HG02870 (cell line): ENCODE measurements at regions not wholly inside any gene's neighbourhood (a gene's known extent, or its start where the extent isn't known, plus 50 kb on each side); places are given as distances from the start of the nearest gene placed in this dataset.

Source experiments
- ATAC-seq: cut with Tn5 transposase; IDR thresholded peaks from one replicate; pipeline ENCODE4 v1.9.1; 2021; ENCODE audit warnings: mild to moderate bottlenecking, moderate library complexity; ENCODE audit not compliant: unreplicated experiment

DNA sequence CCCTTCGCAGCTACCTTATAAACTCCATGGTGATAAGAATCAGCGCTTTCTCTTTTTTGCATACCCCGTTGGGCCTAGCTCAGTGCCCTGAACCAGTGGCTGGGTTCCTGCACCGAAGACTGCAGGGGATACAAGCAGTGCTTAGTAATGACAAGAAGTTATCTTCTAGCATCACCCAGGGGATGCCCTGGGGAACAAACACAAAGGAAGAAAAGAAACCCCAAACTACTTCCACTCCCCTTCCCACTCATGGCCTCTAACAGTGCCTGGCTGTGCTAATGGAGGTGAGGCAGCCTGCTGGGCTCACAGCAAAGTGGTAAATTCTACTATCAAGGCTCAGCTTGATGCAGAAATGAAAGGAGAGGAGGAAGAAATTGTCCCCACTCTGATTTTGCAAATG lies 314.7 kb downstream of the TXNL1 start:
- no peak for ATAC-seq

DNA sequence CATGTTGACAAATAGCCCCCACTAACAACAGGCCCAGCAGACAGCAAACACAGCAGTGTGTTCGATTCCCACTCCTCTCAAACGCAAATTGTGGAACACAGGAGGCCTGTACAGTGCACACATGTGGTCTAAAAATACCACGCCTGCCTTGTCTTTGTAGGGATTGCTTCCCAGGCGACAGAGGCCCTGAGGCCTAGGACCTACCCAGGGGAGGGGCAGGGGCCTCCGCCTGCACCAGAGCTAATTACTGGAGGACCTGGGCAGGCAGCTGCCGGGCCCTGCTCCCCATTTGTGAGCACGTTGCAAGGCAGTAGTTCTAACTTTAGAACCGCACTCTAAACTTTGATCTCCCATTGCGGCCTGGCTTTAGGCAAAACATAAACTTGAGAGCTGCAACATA lies 316.0 kb downstream of the TXNL1 start:
- no peak for ATAC-seq

DNA sequence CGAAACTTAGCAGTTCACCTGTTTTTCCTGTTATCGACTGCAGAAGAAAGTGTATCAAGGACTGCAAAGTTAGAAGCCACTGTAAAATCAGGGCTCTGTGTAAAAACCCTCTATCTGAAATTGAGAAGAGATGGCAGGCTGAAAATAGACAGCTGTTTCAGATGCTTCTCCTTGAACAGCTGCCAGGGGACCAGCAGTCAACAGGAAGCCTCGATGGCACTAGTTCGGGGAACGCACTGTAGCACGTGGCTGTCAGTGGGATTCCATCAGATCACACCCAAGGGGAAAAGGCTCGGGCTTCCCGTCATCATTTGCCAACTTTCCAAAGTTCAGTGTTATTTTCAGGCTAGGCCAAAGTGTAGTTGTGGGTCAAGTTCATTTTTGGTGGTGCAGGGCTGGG lies 316.9 kb downstream of the TXNL1 start:
- ATAC-seq = no peak

DNA sequence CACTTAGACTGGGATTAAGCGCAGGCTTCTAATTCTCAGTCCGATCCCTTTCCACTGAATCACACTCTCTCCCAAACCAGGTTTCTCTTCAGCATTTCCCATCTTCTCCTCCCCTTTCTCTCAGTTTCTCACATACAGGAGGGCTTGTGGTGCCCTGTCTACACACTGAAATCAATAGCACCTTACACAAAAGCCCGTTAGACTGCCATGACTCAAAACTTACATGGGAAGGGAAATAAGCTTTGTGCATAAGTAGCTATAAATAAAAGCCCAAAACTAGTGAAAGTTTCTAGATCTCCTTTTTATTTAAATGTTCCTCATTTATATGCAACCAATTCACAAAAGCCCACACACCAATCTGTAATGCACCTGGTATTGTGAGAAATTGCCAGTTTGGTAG lies 318.4 kb downstream of the TXNL1 start:
- peak; percentile 65 for ATAC-seq

DNA sequence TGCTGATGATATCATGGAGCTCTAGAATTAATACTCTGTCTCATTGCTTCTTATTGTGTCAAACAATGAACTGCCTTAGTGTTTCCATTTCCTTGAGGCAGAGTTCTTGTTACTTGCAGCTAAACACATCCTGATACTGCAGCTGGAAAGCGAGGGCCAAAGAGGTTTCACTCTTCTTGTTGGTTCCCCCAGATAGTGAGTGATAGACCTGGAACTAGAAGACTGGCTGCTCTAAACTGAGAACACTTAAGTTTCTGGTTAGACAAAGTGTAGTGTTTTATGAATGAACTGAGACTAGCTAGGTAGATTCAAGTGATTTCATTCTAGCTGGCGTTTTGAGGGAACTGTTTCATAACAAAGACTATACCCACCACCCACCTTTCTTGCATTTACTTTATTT lies 321.7 kb downstream of the TXNL1 start:
- ATAC-seq = peak; percentile 39

DNA sequence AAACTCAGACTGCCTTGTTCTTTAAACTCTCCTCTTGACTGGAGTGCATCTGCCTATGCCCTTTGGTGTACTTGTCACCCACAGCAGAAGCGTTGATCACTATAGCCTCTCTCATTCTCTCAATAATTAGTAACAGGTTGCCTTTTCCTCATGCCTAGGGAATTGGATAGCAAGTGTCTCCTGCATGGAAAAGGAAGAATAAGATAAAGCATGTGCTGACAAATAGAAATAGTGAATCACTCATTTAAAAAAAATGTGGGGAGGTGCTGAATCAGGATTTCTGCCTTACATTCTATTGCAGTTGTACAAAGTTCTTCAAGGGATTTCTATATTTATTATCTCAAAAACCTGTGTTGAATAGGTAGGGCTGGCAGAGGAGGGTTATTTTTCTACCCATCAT lies 323.0 kb downstream of the TXNL1 start:
- ATAC-seq = no peak

DNA sequence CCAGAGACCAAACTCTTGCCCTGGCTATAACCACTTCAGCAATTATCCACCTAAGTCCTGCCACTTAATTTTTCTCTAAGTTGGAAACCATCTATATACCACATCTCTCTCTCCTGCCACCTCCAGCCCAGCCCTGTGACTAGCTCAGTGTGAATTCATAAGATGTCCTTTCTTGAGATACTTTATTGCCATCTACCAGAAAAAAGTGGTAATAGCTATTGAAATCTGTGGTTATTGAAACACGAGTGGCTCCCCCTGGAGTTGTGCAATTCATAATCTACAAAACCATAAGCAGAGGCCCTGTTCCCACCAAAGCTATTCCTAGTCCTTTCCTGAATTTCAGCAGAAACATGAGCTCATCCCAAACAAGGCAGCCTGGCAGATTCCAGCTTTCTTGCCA lies 324.0 kb downstream of the TXNL1 start:
- ATAC-seq = no peak

DNA sequence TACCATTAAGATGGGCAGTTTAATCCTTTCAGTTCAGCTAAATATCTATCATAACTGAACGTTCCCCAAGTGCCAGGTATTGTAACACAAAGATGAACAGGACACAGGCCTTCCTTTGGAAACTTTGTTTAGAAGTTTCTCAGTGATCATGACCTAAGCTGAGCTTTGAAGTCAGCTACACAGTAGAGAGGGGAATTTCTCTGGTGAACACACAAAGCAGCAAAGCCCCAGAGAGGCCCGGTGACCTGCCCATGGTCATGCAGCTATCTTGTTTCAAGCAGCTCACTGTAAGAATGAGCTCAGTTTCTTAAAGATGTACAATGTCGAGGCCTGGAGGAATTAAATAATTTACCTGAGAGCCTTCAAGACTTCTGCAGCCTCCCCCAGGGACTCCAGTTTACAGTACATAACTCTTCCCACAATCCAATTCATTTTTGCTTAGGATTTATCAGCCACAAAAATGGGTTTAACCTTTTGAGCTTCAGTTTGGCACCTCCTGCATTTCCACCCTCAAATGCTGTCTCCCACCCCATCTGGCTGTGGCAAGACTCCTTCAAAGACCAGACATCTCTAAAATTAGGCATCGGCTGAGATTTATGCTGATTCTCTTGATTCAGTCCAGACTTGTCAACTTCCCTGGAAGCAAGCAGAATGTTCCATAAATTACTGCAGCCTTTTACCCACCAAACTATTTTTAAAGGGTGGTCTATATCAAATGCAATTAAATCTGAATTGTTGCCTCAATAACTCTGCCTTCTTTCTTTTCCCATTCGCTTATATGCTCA lies 325.6 kb downstream of the TXNL1 start:
- no peak for ATAC-seq

DNA sequence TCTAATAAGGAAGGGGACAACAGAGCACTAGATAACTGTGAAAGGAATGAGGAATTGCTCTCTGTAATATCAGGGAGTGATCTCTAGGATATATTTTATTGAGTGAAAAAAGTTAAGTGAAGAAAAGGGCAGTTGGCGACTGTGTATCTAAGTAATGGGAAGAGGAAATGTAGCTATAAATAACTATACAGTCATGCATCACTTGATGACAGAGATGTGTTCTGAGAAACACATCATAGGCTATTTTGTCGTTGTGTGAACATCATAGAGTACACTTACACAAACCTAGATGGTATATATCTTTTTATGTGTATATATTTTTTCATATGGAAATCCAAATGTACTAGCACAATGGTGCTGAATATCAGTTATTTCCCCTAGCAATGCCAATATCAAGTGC lies 329.3 kb downstream of the TXNL1 start:
- ATAC-seq = no peak

DNA sequence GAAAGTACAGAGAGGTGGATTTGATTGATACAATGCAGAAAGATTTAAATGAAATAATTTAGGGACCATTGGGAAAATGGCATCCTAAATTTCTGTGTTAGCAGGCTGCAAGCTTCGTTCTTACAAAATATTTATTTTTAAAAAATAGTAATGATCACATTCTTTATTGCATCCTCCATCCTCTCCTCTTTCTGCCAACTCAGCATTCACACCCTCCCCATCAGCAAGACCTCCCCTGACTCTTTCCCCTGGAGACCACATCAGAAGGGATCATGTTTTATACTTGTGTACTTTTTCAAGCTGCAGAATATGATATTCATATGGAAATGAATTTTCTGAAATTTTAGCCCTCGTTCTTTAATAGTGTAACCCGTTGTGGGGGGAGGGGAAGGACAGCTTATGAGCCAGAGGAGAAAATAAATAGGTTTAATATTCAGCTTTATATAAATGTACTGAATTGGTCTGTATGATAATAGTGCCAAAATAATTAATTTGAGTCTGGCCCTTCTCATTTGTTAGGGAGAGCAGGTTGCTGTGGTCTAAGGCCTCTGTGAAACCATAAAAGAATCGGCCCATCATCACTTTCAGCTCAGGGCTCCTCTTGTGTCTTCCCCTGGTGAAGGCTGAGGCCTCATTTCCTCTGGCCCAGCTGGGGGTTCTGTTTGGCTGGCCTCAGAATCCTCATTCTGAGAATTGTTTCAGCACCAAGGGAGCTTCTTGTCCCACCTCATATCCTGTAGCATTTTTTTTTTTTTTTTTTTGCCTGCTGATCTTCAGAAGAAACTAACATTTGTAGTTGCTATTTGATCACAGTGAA lies 330.8 kb downstream of the TXNL1 start:
- no peak for ATAC-seq

DNA sequence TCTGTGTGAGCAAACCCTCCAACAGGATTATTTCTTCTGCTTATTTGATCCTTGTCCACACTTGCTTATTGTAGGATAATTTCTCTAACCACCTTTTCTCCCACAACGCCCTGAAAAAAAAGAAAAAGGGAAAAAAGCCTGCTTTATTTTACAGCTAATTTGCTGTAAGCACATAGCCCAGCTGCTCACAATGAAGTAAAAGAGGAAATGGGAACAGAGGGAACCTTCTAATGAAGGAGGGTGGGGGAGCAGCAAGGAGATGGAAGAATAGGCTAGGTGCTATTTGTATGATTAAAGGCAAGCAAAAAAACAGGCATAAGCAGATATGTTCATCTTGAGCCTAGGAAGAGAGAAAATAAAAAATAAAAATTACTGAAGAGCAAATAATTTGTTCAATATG lies 331.6 kb downstream of the TXNL1 start:
- no peak for ATAC-seq

DNA sequence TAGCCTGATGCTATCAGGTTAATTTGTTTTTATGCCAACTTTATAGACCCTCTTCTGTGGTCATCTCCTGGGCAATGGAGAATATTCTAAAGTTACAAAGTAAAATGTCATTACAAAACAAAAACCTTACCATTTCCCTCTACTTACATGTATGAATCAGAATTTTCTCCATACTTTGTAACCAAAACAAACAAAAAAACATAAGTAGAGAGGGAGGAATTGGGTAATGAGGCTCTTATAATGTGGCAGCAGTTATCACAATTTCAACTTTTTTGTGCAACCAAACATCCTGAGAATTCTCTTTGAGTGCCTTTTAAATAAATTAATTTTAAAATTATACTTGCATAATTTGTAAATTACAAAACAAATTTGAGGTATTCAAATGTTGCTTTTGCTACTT lies 332.8 kb downstream of the TXNL1 start:
- no peak for ATAC-seq

DNA sequence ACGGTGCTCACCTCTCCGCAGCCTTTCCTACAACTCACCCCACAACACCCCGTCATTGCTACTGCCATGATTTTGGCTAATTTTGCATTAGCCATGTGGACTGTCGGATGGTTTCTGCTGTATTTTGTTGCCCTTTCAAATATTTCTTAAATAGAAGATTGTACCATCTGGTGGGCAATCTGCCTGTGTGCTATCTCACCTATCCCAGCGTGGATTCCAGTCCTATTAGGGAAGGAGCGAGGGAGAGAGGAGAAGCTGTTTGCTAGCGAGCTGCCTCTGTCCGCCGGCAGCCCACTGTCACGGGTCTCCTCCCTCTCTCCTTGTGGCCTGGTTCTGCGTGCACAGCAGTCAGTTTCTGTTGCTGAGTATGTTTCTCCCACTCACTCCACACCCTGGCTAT lies 336.2 kb downstream of the TXNL1 start:
- ATAC-seq = no peak

DNA sequence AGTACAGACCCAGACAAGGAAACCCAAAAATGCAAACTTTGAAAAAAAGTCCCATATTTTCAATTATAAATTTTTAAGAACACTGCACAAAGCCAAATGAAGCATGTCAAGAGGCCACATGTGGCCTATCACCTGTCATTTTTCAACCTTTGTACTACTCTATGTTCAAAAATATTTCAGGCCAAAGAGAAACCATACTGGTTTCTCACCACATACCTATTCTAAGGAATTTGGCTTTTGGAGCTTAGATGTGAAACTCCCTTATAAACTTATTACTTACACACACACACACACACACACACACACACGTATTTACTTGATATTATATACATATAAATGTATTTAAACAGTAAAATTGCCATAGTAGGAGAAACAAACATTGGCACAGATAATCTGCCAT lies 338.7 kb downstream of the TXNL1 start:
- ATAC-seq = no peak

DNA sequence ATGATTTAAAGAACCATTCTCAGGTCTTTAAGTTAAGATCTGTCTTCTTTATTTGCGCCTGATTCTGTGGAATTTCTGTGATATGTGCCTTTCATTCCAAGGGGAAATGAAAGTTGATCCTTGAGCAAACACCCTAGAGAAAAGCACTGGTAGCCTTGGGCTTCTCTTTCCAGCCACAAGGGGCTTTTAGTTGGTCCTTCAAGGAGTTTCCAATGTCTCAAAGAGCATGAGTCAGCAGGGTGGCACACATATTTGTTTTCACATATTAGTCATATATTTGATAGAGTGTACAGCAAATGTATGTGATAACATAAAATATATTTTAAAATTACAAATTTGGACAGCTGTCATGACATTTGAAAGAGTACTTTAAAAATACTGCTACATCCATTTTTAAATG lies 339.5 kb downstream of the TXNL1 start:
- no peak for ATAC-seq

DNA sequence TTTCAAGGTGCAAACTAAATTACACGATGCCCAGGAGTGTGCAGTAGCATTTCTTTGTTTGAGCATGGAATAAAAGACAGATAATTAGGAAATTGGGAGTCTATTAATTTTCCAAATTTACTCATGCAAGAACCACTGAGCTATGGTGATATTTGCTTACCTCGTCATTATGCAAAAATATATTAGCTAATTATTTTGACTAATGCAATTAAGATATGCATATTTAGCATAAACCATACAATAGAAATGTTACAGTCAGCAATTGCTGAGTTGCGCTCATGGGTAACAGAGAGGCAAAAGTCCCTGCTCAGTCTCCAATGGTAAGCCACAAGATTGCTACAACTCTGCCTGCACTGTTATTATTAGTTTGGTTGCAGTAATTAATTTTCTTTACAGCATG lies 342.0 kb downstream of the TXNL1 start:
- ATAC-seq = no peak

DNA sequence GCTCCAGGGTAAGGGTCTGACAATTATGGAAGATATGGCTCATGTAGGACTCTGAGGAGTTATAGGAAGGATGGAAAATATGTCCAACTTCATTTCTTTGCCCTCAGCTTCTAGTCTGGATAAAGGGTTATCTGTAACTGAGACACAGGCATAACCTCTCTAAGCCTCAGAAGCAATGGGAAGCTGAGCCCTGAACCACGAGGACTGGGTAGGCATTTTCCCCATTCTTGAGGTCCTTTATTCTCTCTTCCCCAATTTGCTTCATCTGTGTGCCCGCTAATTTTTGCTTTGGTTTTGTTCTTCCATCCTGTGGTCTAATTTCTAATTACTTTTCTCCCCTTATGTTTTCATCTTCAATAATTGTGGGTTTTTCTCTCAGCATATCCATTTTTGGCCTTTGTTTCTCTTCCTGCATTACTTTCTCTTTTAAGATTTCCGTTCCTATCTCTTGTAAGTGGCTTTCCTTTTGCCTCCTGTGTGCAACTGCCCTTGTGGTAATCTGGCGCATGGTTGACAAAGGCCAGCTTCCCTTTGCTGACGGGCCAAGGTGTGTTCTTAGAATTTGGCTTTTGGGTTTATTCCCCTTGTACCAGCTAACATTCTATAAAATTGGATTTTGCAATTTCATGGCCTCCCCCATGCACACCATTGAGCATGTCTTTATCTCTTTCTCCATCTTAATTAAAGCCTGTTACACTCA lies 343.8 kb downstream of the TXNL1 start:
- ATAC-seq = no peak

DNA sequence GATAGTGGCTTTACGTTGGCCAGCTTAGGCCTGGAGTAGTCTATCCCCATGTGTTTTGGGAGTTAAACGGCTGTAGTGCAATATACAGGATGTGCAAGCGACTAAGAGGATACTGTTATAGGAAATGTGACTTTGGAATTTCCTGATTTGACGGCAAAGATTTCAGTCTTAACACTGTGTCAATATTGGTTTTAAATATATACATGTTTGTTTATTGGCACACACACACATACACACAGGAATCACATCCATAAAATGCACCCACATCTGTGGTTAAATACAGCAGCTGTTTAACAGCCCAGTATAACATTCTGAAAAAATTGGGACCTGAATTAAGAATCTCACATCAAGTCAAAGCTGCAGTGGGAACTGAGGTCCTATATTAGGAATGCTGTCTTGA lies 347.1 kb downstream of the TXNL1 start:
- no peak for ATAC-seq

DNA sequence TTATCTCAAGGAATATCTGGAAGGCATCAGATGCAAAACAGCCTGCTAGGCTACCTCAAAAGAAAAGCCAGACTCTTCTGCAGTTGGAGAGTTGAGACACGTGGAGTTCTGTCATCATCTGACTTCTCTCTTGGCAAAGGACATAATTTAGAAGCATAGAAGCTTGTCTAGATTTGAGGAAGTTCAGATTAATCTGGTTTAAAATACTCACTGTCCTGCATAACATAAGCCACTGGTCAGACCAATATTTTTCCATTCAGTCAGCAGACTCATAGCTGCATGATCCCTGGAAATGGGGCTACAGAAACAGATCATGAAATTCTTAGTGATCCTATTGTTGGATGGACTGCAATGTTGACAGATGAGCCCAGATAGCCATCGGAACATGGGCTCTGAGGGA lies 349.0 kb downstream of the TXNL1 start:
- ATAC-seq = no peak

DNA sequence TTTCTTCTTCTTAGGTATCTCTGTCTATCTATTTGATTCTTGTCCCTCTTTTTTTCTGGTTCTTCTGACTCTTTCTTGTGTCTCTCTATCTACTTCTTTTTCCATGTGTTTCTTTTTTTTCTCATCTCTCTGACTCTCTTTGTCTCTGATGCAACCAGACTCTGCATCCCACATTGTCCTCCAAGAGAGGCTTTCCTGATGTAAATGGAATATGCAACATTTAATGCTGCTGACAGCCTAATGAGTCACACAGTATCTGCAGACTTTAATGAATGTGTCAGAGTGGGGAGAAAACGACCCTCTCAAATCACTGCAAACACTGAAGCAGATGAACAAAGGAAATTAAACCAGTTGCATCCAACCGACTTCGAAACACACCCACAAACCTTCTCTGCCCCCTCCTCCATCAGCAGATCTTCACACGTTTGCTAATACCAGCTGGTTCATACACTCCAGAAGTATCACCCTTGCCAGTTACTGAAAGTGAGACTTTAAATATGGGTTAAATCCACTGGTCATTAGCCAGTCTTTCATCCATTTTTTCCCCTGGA lies 351.5 kb downstream of the TXNL1 start:
- ATAC-seq = no peak

DNA sequence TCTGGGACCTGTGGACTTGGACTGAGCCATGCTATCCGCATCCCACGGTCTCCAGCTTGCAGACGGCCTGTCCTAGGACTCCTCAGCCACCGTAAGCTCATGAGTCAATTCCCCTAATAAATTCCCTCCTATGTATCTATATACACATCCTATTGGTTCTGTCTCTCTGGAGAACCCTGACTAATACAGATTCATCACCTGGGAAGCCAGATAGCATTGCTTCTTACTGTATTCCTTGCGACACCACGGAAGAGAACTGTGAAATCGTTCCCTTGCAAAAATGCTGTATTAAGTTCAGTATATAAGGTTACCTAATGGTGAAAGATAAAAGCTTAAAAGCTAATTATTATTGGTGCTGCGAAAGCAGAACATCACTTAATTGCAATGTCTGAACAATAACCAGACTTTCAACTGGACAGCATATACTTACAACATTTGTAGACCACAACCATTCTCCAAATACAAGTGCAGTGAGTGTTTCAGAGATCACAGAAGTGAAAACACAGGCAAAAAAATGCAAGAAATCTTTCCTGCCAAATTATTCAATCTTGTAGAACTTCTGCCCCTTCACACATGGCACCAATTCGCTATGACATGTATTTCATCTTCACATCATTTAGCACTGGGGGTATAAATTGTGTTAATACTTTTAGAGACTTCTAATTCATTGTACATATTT lies 352.9 kb downstream of the TXNL1 start:
- no peak for ATAC-seq
